Uterus (tissue), 3 donors: ENCODE measurements at regions not wholly inside any gene's neighbourhood (a gene's known extent, or its start where the extent isn't known, plus 50 kb on each side); places are given as distances from the start of the nearest gene placed in this dataset.
A peak's percentile ranks its signal among the peaks of the same experiment; 100 is the strongest.

Source experiments
- DNase-seq, 2 donors: peaks; one replicate each; pipeline ENCODE4 v3.0.0-alpha.2; 2019 to 2020
- H3K27ac ChIP-seq, 2 donors: fragments of 200-600 bp; sonication (generic); 1 replicate in 1 of 2; 2 replicates in 1 of 2; pipeline ENCODE4 v1.5.1; 2016 to 2018
- H3K27me3 ChIP-seq, 2 donors: fragments of 200-600 bp; sonication (generic); one replicate each; pipeline ENCODE4 v1.5.1; 2018 to 2019; ENCODE audit warnings: control low read depth in 1 of 2
- H3K36me3 ChIP-seq, 2 donors: fragments of 200-600 bp; sonication (generic); one replicate each; pipeline ENCODE4 v1.5.1; 2019; ENCODE audit warnings: control low read depth in 1 of 2
- H3K4me1 ChIP-seq, 2 donors: fragments of 200-600 bp; sonication (generic); one replicate each; pipeline ENCODE4 v1.5.1; 2018 to 2019; ENCODE audit warnings: control low read depth in 1 of 2
- H3K4me3 ChIP-seq, 2 donors: fragments of 200-600 bp; sonication (generic); 1 replicate in 1 of 2; 2 replicates in 1 of 2; pipeline ENCODE4 v1.5.1; 2018 to 2019; ENCODE audit warnings: mild to moderate bottlenecking in 1 of 2
- H3K9me3 ChIP-seq, 2 donors: fragments of 200-600 bp; sonication (generic); one replicate each; pipeline ENCODE4 v1.5.1; 2019; ENCODE audit warnings: control low read depth in 1 of 2
- POLR2A ChIP-seq, 2 donors: fragments of 450-650 bp; IDR thresholded peaks; one replicate each; pipeline ENCODE4 v1.6.1; 2016; ENCODE audit warnings: antibody characterized with exemption in 2 of 2, mild to moderate bottlenecking in 1 of 2, moderate library complexity in 1 of 2
- intact Hi-C: fragments of 100-400 bp; cut with DNase I; formaldehyde crosslinking; loops from one replicate; pipeline ENCODE4 v1.15.1; 2023; ENCODE audit warnings: low total_unique reads
- TF ChIP-seq, protein P1 (sequence below), 4 experiments: fragments of 200-600 bp in 2 of 4; fragments of 450-650 bp in 2 of 4; sonication (generic) in 2 of 4; IDR thresholded peaks; one replicate each; pipeline ENCODE4 v1.5.1; 2016 to 2019; ENCODE audit warnings: antibody characterized with exemption in 4 of 4, mild to moderate bottlenecking in 2 of 4, moderate library complexity in 1 of 4
- donor health status: DM: yes; HTN: yes; CAD: no.

DNA sequence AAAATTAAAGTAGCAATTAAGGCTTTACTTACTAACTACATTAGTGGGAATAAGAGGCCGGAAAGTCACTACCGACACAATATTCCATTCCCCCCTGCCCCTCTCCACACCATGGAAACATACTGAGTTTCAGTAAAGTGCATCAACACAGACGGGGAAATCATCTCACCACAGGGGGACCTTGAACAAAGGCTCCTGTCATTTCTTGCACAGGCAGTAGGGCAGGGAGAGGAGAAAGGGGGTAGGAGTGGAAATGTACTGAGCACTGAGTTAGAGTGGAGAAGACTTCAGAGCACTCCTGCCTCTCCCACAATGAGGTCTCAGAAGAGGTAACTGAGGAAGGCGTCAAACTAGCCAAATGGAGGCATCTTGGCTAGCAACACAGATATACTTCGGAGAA lies 1426.9 kb upstream of the EYS start:
- no peaks in the 10 kb centered on the region for H3K36me3 ChIP-seq
- no peak overlapping the region for H3K4me3 ChIP-seq
- H3K4me1 ChIP-seq: no peaks in the 10 kb centered on the region
- no peak overlapping the region for H3K27ac ChIP-seq
- intact Hi-C loops: no loop called here
- no peaks in the 10 kb centered on the region for H3K9me3 ChIP-seq
- H3K27me3 ChIP-seq: no peaks in the 10 kb centered on the region
- no peak for DNase-seq
- TF ChIP-seq, protein P1, sequence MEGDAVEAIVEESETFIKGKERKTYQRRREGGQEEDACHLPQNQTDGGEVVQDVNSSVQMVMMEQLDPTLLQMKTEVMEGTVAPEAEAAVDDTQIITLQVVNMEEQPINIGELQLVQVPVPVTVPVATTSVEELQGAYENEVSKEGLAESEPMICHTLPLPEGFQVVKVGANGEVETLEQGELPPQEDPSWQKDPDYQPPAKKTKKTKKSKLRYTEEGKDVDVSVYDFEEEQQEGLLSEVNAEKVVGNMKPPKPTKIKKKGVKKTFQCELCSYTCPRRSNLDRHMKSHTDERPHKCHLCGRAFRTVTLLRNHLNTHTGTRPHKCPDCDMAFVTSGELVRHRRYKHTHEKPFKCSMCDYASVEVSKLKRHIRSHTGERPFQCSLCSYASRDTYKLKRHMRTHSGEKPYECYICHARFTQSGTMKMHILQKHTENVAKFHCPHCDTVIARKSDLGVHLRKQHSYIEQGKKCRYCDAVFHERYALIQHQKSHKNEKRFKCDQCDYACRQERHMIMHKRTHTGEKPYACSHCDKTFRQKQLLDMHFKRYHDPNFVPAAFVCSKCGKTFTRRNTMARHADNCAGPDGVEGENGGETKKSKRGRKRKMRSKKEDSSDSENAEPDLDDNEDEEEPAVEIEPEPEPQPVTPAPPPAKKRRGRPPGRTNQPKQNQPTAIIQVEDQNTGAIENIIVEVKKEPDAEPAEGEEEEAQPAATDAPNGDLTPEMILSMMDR (IDR thresholded peaks at IDR 0.05): no peak
- no peak for TF ChIP-seq POLR2A (IDR thresholded peaks at IDR 0.05)

- Histone ChIP-seq H3K9me3 (no peaks in the 10 kb centered on the region), H3K36me3 (no peaks in the 10 kb centered on the region), H3K27me3 (no peaks in the 10 kb centered on the region), H3K27ac (no peak overlapping the region), H3K4me1 (no peaks in the 10 kb centered on the region), H3K4me3 (no peak overlapping the region)
- TF ChIP-seq, protein P1 (IDR thresholded peaks at IDR 0.05): no peak
- TF ChIP-seq POLR2A (IDR thresholded peaks at IDR 0.05): no peak
- DNase-seq: peak in 1 of 2 donors; percentile 21
- intact Hi-C loops: no loop called here
Observed at GRCh38 chr6:67131827-67132226, 1424.8 kb upstream of the EYS start.

- H3K27me3 ChIP-seq: no peaks in the 10 kb centered on the region
- intact Hi-C loops: no loop called here
- H3K4me1 ChIP-seq: no peaks in the 10 kb centered on the region
- no peak overlapping the region for H3K4me3 ChIP-seq
- TF ChIP-seq, protein P1 (IDR thresholded peaks at IDR 0.05): no peak
- TF ChIP-seq POLR2A (IDR thresholded peaks at IDR 0.05): no peak
- H3K36me3 ChIP-seq: no peaks in the 10 kb centered on the region
- no peak overlapping the region for H3K27ac ChIP-seq
- no peaks in the 10 kb centered on the region for H3K9me3 ChIP-seq
- no peak for DNase-seq
Observed at GRCh38 chr6:67129780-67130179, 1422.8 kb upstream of the EYS start.

- no peak for DNase-seq
- Histone ChIP-seq H3K36me3 (no peaks in the 10 kb centered on the region), H3K27ac (no peak overlapping the region), H3K9me3 (no peaks in the 10 kb centered on the region), H3K27me3 (no peaks in the 10 kb centered on the region), H3K4me3 (no peak overlapping the region), H3K4me1 (no peaks in the 10 kb centered on the region)
- TF ChIP-seq, protein P1 (IDR thresholded peaks at IDR 0.05): no peak
- TF ChIP-seq POLR2A (IDR thresholded peaks at IDR 0.05): no peak
- intact Hi-C loops: no loop called here
Observed at GRCh38 chr6:67127041-67127440, 1420.0 kb upstream of the EYS start.

- no peak for DNase-seq
- H3K9me3 ChIP-seq: no peaks in the 10 kb centered on the region
- no peak overlapping the region for H3K4me3 ChIP-seq
- H3K4me1 ChIP-seq: no peaks in the 10 kb centered on the region
- TF ChIP-seq POLR2A (IDR thresholded peaks at IDR 0.05): no peak
- TF ChIP-seq, protein P1 (IDR thresholded peaks at IDR 0.05): no peak
- H3K27ac ChIP-seq: no peak overlapping the region
- no peaks in the 10 kb centered on the region for H3K27me3 ChIP-seq
- no peaks in the 10 kb centered on the region for H3K36me3 ChIP-seq
- intact Hi-C loops: no loop called here
Observed at GRCh38 chr6:67121115-67121514, 1414.1 kb upstream of the EYS start.
